ENCODE measurements at regions not wholly inside any gene's neighbourhood (a gene's known extent, or its start where the extent isn't known, plus 50 kb on each side); places are given as distances from the start of the nearest gene placed in this dataset.

DNA sequence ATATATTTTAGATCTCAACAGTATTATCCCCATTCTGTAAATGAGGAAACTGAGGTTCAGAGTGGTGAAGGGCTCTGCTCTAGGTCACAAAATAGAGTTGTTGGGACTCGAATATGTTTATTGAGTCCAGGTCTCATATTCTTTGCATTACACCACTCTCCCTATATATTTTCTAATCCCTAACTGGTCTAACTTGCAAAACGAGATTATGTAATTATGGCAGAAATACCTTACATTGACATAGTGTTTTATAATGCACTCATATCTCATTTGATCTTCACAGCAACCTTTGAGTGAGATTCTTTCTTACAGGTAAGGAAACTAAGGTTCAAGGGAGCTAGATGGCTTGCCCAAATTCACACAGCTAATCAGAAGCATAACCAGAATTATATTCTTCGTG, 106.9 kb upstream of the LRIG3 start:
- H3K4me2 ChIP-seq, result no peak overlapping the region
- no peaks in the 10 kb centered on the region for H3K4me1 ChIP-seq (ENCODE audit: insufficient read depth)
- no peaks in the 10 kb centered on the region for H4K20me1 ChIP-seq (ENCODE audit: insufficient read depth, poor library complexity, severe bottlenecking)
- TF ChIP-seq, protein P1, sequence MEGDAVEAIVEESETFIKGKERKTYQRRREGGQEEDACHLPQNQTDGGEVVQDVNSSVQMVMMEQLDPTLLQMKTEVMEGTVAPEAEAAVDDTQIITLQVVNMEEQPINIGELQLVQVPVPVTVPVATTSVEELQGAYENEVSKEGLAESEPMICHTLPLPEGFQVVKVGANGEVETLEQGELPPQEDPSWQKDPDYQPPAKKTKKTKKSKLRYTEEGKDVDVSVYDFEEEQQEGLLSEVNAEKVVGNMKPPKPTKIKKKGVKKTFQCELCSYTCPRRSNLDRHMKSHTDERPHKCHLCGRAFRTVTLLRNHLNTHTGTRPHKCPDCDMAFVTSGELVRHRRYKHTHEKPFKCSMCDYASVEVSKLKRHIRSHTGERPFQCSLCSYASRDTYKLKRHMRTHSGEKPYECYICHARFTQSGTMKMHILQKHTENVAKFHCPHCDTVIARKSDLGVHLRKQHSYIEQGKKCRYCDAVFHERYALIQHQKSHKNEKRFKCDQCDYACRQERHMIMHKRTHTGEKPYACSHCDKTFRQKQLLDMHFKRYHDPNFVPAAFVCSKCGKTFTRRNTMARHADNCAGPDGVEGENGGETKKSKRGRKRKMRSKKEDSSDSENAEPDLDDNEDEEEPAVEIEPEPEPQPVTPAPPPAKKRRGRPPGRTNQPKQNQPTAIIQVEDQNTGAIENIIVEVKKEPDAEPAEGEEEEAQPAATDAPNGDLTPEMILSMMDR (IDR thresholded peaks at IDR 0.05; ENCODE audit: poor library complexity), result no peak
- TF ChIP-seq EZH2 (IDR thresholded peaks at IDR 0.05; ENCODE audit: borderline replicate concordance), result no peak
- no peak for TF ChIP-seq EZH2phosphoT487 (IDR thresholded peaks at IDR 0.05; ENCODE audit: low read depth, severe bottlenecking, unreplicated experiment)
- no peak overlapping the region for H3K27ac ChIP-seq
- no peak overlapping the region for H3K4me3 ChIP-seq
- DNase-seq (ENCODE audit: low spot score), result no peak
- H3K36me3 ChIP-seq (replicated peaks; ENCODE audit: insufficient read depth, low read depth), result no peaks in the 10 kb centered on the region
- no peaks in the 10 kb centered on the region for H3K79me2 ChIP-seq
- H3K9me3 ChIP-seq (ENCODE audit: low read depth), result no peaks in the 10 kb centered on the region
- no peaks in the 10 kb centered on the region for H3K27me3 ChIP-seq
- no peaks in the 10 kb centered on the region for H3K9me2 ChIP-seq (replicated peaks; ENCODE audit: insufficient read depth)
- no peak overlapping the region for H2AFZ ChIP-seq
- WGBS (ENCODE audit: low lambda C conversion rate, missing lambda C conversion rate), result 82% methylated on average over 3 of the region's 3 CpGs

DNA sequence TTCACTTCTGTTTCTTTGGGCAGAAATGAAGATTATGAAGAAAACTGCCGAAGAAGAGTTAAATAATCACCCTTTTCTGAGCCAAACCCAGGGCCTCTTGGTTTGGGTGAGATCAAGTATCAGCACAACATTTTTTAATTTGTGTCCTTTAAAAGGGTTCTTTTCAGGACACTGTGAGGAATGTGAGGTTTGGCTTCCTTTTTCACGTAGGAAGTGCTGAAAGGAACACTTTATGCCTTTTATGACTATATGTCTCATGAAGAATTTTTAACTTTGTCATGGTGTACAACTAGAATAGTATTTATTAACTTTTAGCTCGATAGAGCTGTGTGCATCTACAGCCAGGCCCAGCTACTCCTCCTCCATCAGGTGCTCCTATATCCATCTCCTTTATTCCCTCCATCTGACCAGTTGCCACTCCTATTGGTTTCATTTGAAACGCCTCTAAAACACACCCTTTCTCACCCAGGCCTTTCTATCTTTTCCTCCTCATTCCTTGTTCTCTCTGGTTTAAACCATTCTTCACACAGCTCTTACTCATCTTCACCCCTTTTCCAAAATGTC, 103.6 kb upstream of the LRIG3 start:
- Histone ChIP-seq H2AFZ (no peak overlapping the region), H3K4me2 (no peak overlapping the region), H3K9me3 (ENCODE audit: low read depth) (no peaks in the 10 kb centered on the region), H3K4me3 (no peak overlapping the region), H3K9me2 (replicated peaks; ENCODE audit: insufficient read depth) (no peaks in the 10 kb centered on the region), H3K36me3 (replicated peaks; ENCODE audit: insufficient read depth, low read depth) (no peaks in the 10 kb centered on the region), H3K27me3 (no peaks in the 10 kb centered on the region), H3K79me2 (no peaks in the 10 kb centered on the region), H3K4me1 (ENCODE audit: insufficient read depth) (no peaks in the 10 kb centered on the region), H4K20me1 (ENCODE audit: insufficient read depth, poor library complexity, severe bottlenecking) (no peaks in the 10 kb centered on the region), H3K27ac (no peak overlapping the region)
- 86% methylated on average over 4 of the region's 4 CpGs for WGBS (ENCODE audit: low lambda C conversion rate, missing lambda C conversion rate)
- DNase-seq (ENCODE audit: low spot score), result no peak
- no peak for TF ChIP-seq EZH2 (IDR thresholded peaks at IDR 0.05; ENCODE audit: borderline replicate concordance)
- TF ChIP-seq EZH2phosphoT487 (IDR thresholded peaks at IDR 0.05; ENCODE audit: low read depth, severe bottlenecking, unreplicated experiment), result no peak
- TF ChIP-seq, protein P1 (IDR thresholded peaks at IDR 0.05; ENCODE audit: poor library complexity), result no peak

- H3K4me2 ChIP-seq, result no peak overlapping the region
- no peaks in the 10 kb centered on the region for H3K36me3 ChIP-seq (replicated peaks; ENCODE audit: insufficient read depth, low read depth)
- H3K9me3 ChIP-seq (ENCODE audit: low read depth), result no peaks in the 10 kb centered on the region
- no peaks in the 10 kb centered on the region for H4K20me1 ChIP-seq (ENCODE audit: insufficient read depth, poor library complexity, severe bottlenecking)
- no peaks in the 10 kb centered on the region for H3K79me2 ChIP-seq
- no peak for DNase-seq (ENCODE audit: low spot score)
- no peak overlapping the region for H3K4me3 ChIP-seq
- H3K27me3 ChIP-seq, result no peaks in the 10 kb centered on the region
- 94% methylated on average over 14 of the region's 14 CpGs for WGBS (ENCODE audit: low lambda C conversion rate, missing lambda C conversion rate)
- no peaks in the 10 kb centered on the region for H3K9me2 ChIP-seq (replicated peaks; ENCODE audit: insufficient read depth)
- H3K27ac ChIP-seq, result no peak overlapping the region
- no peak overlapping the region for H2AFZ ChIP-seq
- TF ChIP-seq EZH2phosphoT487 (IDR thresholded peaks at IDR 0.05; ENCODE audit: low read depth, severe bottlenecking, unreplicated experiment) (no peak), EZH2 (IDR thresholded peaks at IDR 0.05; ENCODE audit: borderline replicate concordance) (no peak)
- TF ChIP-seq, protein P1 (IDR thresholded peaks at IDR 0.05; ENCODE audit: poor library complexity), result no peak
- H3K4me1 ChIP-seq (ENCODE audit: insufficient read depth), result no peaks in the 10 kb centered on the region
These were observed 100.0 kb upstream of the LRIG3 start for GRCh38 chr12:59020073-59020946.

All from hepatocyte (in vitro differentiated cells).